SU-DHL-6 (cell line): ENCODE measurements at regions not wholly inside any gene's neighbourhood (a gene's known extent, or its start where the extent isn't known, plus 50 kb on each side); places are given as distances from the start of the nearest gene placed in this dataset.
A peak's percentile ranks its signal among the peaks of the same experiment; 100 is the strongest.

Source experiments
- H2AFZ ChIP-seq: fragments of 200-600 bp; sonication (generic); 2 replicates; pipeline ENCODE4 v1.6.1; 2014; ENCODE audit warnings: low read depth, mild to moderate bottlenecking, moderate library complexity, mixed read lengths, antibody characterized with exemption, low read length; ENCODE audit not compliant: severe bottlenecking
- H3F3A ChIP-seq: fragments of 200-600 bp; shearing (Covaris generic); 2 replicates; pipeline ENCODE4 v1.6.0; 2016; ENCODE audit warnings: antibody characterized with exemption, mild to moderate bottlenecking; ENCODE audit not compliant: insufficient read depth
- H3K27ac ChIP-seq: fragments of 200-600 bp; sonication (generic); 2 replicates; pipeline ENCODE4 v1.5.1; 2016; ENCODE audit warnings: low read depth, mild to moderate bottlenecking, low read length, moderate library complexity, mixed read lengths
- H3K27me3 ChIP-seq: fragments of 200-600 bp; sonication (generic), shearing (Covaris generic); 2 replicates; pipeline ENCODE4 v1.6.0; 2014; ENCODE audit warnings: mild to moderate bottlenecking, low read length
- H3K36me3 ChIP-seq: fragments of 200-600 bp; sonication (generic); 2 replicates; pipeline ENCODE4 v1.6.1; 2014; ENCODE audit warnings: mild to moderate bottlenecking, low read length, mixed read lengths
- H3K4me2 ChIP-seq: fragments of 300-600, 200-600 bp; shearing (Covaris generic), sonication (generic); 2 replicates; pipeline ENCODE4 v1.6.0; 2014; ENCODE audit warnings: low read length, low read depth, mild to moderate bottlenecking; ENCODE audit not compliant: poor library complexity, severe bottlenecking
- H3K4me3 ChIP-seq: fragments of 200-600 bp; sonication (generic); 2 replicates; pipeline ENCODE4 v1.5.1; 2014; ENCODE audit warnings: antibody characterized with exemption, low read length, mild to moderate bottlenecking, mixed read lengths; ENCODE audit not compliant: insufficient read depth, poor library complexity, severe bottlenecking
- H3K79me2 ChIP-seq: fragments of 200-600 bp; sonication (generic); 2 replicates; pipeline ENCODE4 v1.6.1; 2014; ENCODE audit warnings: mild to moderate bottlenecking, low read length, moderate library complexity; ENCODE audit not compliant: insufficient read depth
- H3K9ac ChIP-seq: fragments of 200-600 bp; sonication (generic); 2 replicates; pipeline ENCODE4 v1.7.0; 2014; ENCODE audit warnings: mild to moderate bottlenecking, low read length
- H3K9me2 ChIP-seq: fragments of 200-600 bp; sonication (generic); replicated peaks from 2 replicates; pipeline ENCODE4 v1.6.1; 2014; ENCODE audit warnings: low read length; ENCODE audit not compliant: insufficient read depth
- H3K9me3 ChIP-seq: fragments of 200-600 bp; sonication (generic); 2 replicates; pipeline ENCODE4 v1.6.1; 2014; ENCODE audit warnings: low read length, mixed read lengths; ENCODE audit not compliant: insufficient read depth
- H4K20me1 ChIP-seq: fragments of 200-600 bp; sonication (generic); 2 replicates; pipeline ENCODE4 v1.6.1; 2014; ENCODE audit warnings: low read depth, mild to moderate bottlenecking, antibody characterized with exemption, low read length, moderate library complexity, mixed read lengths
- CTCF ChIP-seq: fragments of 200-600 bp; sonication (generic); IDR thresholded peaks from one replicate; pipeline ENCODE4 v1.5.1; 2017; ENCODE audit warnings: antibody characterized with exemption, mild to moderate bottlenecking, low read length, moderate library complexity; ENCODE audit not compliant: insufficient read depth, poor library complexity, severe bottlenecking
- EZH2phosphoT487 ChIP-seq: fragments of 200-600 bp; sonication (generic), shearing (Covaris generic); conservative IDR thresholded peaks from 2 replicates; pipeline ENCODE4 v1.6.1; 2018; ENCODE audit warnings: mild to moderate bottlenecking, antibody characterized with exemption, low read length, moderate library complexity, mixed read lengths

GRCh38 chr5:56669534-56670483 is 145.5 kb upstream of the MAP3K1 start:
- H3K4me3 ChIP-seq: peak overlapping the region; percentile 20
- peaks cover 10% of the 10 kb centered on the region; the same call in 1 of the 2 replicates for H3F3A ChIP-seq
- H3K36me3 ChIP-seq: no peaks in the 10 kb centered on the region
- H3K9me3 ChIP-seq: no peaks in the 10 kb centered on the region
- TF ChIP-seq CTCF: no peak
- H3K27me3 ChIP-seq: no peaks in the 10 kb centered on the region
- no peaks in the 10 kb centered on the region for H4K20me1 ChIP-seq
- H3K4me2 ChIP-seq: peak overlapping the region; percentile 51
- H2AFZ ChIP-seq: peak overlapping the region; percentile 50
- H3K79me2 ChIP-seq: no peaks in the 10 kb centered on the region
- peak overlapping the region; percentile 10; the same call in 1 of the 2 replicates for H3K9ac ChIP-seq
- H3K9me2 ChIP-seq: no peaks in the 10 kb centered on the region
- H3K27ac ChIP-seq: peak overlapping the region; percentile 81

- Histone ChIP-seq H2AFZ (no peak overlapping the region), H3K4me3 (no peak overlapping the region), H3K36me3 (no peaks in the 10 kb centered on the region), H3K79me2 (no peaks in the 10 kb centered on the region), H4K20me1 (no peaks in the 10 kb centered on the region), H3F3A (peaks cover 10% of the 10 kb centered on the region; the same call in 1 of the 2 replicates), H3K9ac (no peak overlapping the region), H3K9me3 (no peaks in the 10 kb centered on the region), H3K9me2 (no peaks in the 10 kb centered on the region), H3K27ac (peak overlapping the region; percentile 81), H3K4me2 (peak overlapping the region; percentile 51), H3K27me3 (no peaks in the 10 kb centered on the region)
- TF ChIP-seq EZH2phosphoT487: no peak
- no peak for TF ChIP-seq CTCF
These were observed 146.4 kb upstream of the MAP3K1 start for GRCh38 chr5:56668996-56669395.

GRCh38 chr5:56667692-56668091 is 147.7 kb upstream of the MAP3K1 start:
- no peaks in the 10 kb centered on the region for H3K9me3 ChIP-seq
- TF ChIP-seq EZH2phosphoT487 (no peak), CTCF (no peak)
- H2AFZ ChIP-seq: no peak overlapping the region
- no peaks in the 10 kb centered on the region for H3K36me3 ChIP-seq
- no peaks in the 10 kb centered on the region for H4K20me1 ChIP-seq
- no peak overlapping the region for H3K4me2 ChIP-seq
- H3K4me3 ChIP-seq: no peak overlapping the region
- no peaks in the 10 kb centered on the region for H3K79me2 ChIP-seq
- H3K27me3 ChIP-seq: no peaks in the 10 kb centered on the region
- no peak overlapping the region for H3K27ac ChIP-seq
- H3F3A ChIP-seq: peaks cover 10% of the 10 kb centered on the region; the same call in 1 of the 2 replicates
- H3K9ac ChIP-seq: no peak overlapping the region
- no peaks in the 10 kb centered on the region for H3K9me2 ChIP-seq
